ENCODE measurements at regions not wholly inside any gene's neighbourhood (a gene's known extent, or its start where the extent isn't known, plus 50 kb on each side); places are given as distances from the start of the nearest gene placed in this dataset.

DNA sequence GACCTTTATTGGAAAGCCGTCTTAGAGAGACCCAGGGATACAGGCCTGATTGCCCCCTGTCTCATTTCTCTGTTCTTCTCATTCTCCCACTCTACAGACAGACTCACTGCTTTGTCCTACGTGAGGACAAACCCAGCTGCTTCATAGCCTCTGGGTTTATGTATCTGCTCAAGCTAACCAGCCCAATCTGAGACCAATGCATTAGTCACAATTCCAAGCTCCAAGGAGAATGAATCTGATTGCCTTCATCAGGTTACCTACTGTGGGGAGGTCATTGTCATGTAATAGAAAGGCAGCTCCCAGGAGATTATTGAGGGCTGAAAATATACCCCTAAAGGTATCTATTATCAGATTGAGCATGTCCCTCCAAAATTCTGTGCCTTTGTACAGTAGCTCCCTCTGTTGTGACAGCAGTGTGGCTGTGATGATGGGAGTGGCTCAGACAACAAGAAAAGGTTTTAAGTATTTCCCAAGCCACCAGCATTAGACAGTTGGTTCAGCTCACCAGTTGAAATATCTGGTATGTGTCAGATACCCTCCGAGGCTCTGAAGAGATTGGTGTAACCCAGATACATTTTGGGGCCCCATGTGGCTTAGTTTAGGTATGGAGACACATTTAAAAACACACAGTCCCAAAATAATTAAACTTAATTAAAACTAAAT is 123.1 kb upstream of the EEPD1 start:
- ATAC-seq (replicated peaks) (no peak), DNase-seq (no peak)
- Mint-ChIP-seq H3K27me3 (peaks cover 59 to 67% of the 10 kb centered on the region in 2 donors), H3K36me3 (ENCODE audit: insufficient read depth) (no peaks in the 10 kb centered on the region), H3K4me1 (ENCODE audit: low read depth in 2 of 2) (no peaks in the 10 kb centered on the region), H3K9me3 (no peaks in the 10 kb centered on the region), H3K27ac (no peak overlapping the region), H3K4me3 (no peak overlapping the region)

DNA sequence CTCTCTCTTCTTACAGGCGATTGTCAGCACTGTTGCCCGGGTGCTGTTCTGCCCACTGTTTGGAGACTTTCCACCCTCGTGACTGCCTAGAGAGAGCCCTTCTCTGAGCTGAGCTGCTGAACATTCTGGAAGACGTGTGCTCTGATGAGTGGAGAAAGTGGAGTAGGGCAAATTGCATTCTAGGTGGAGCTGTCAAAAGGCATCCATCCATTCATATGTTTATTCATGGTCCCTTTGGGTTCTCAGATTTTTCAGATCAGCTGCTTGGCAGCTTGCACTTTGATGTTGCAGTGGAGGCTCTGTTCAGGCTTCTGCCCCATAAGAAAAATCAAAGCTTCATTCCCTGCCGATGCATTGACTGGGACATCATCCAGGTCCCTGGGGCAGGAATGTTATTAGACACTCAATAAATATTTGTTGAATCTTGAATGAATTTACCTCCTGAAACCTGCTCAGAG is 120.7 kb upstream of the EEPD1 start:
- Mint-ChIP-seq H3K4me1 (ENCODE audit: low read depth in 2 of 2) (no peaks in the 10 kb centered on the region), H3K4me3 (no peak overlapping the region), H3K36me3 (ENCODE audit: insufficient read depth) (no peaks in the 10 kb centered on the region), H3K9me3 (no peaks in the 10 kb centered on the region), H3K27me3 (peaks cover 68 to 70% of the 10 kb centered on the region in 2 donors), H3K27ac (no peak overlapping the region)
- DNase-seq (no peak), ATAC-seq (replicated peaks) (no peak)

DNA sequence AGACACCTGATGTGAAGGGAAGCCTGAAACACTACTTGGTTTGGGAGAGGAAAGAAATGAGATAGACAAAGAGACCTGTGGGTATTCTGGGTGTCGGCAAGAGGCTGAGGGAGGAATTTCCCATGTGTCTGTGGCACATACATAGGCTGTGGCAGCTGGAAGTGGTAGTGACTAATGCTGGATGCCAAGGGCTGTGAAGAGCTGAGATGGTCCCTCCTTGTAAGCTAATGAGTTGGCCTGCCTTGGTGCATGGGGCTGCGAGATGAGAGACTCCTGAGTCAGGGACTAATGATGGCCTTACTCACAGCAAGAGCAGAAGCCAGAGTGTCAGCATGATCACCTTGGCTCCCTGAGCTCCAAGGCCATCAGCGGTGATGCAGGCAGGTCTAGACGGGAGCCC is 119.0 kb upstream of the EEPD1 start:
- no peaks in the 10 kb centered on the region for H3K9me3 Mint-ChIP-seq
- H3K4me1 Mint-ChIP-seq (ENCODE audit: low read depth in 2 of 2), result no peaks in the 10 kb centered on the region
- no peak overlapping the region for H3K4me3 Mint-ChIP-seq
- ATAC-seq (replicated peaks), result no peak
- H3K27ac Mint-ChIP-seq, result no peak overlapping the region
- H3K36me3 Mint-ChIP-seq (ENCODE audit: insufficient read depth), result no peaks in the 10 kb centered on the region
- DNase-seq, result no peak
- H3K27me3 Mint-ChIP-seq, result peaks cover 54 to 57% of the 10 kb centered on the region in 2 donors

DNA sequence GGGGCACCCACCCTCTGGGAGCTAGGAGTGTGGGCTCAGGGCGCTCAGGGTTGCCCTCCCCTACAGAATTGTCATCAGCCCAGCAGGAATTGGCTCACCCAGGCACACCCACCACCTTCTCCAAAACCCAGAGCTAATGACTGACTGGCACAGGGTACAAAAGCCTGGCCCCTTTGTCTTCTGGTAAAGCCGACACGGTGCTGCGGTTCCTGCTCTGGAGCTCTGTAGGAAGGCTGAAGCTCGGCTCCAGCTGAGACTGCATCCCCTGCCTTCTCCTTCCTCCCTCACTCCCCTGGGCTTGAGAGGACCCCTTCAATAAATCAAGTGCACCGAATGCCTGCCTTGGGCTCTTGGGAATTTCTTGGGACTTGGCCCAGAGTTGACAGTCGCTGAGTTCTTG is 117.9 kb upstream of the EEPD1 start:
- Mint-ChIP-seq H3K27ac (no peak overlapping the region), H3K9me3 (no peaks in the 10 kb centered on the region), H3K36me3 (ENCODE audit: insufficient read depth) (no peaks in the 10 kb centered on the region), H3K27me3 (peaks cover 60 to 63% of the 10 kb centered on the region in 2 donors), H3K4me1 (ENCODE audit: low read depth in 2 of 2) (no peaks in the 10 kb centered on the region), H3K4me3 (no peak overlapping the region)
- ATAC-seq (replicated peaks) (no peak), DNase-seq (no peak)

DNA sequence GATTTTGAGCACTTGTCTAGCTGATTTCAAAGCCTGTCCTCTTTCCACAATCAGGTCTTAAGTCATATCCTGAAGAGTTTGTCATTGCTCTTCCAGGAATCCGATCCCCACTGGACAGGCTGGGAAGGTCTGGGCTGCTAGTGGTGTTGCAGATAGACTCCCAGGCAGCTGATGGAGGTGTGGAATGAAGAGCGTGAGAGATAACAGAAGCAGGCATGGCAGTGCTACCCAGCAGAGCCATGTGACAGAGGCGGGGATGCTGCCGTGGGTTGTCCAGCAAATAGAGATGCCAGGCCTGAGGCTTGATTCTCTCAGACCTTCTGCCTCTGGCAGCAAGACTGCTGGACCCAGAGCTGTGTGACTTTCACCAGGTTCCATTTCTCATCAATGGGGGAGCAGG is 116.5 kb upstream of the EEPD1 start:
- ATAC-seq (replicated peaks) (no peak), DNase-seq (no peak)
- no peak overlapping the region for H3K4me3 Mint-ChIP-seq
- peaks cover 50 to 63% of the 10 kb centered on the region in 2 donors for H3K27me3 Mint-ChIP-seq
- H3K4me1 Mint-ChIP-seq (ENCODE audit: low read depth in 2 of 2), result no peaks in the 10 kb centered on the region
- no peak overlapping the region for H3K27ac Mint-ChIP-seq
- no peaks in the 10 kb centered on the region for H3K9me3 Mint-ChIP-seq
- no peaks in the 10 kb centered on the region for H3K36me3 Mint-ChIP-seq (ENCODE audit: insufficient read depth)

DNA sequence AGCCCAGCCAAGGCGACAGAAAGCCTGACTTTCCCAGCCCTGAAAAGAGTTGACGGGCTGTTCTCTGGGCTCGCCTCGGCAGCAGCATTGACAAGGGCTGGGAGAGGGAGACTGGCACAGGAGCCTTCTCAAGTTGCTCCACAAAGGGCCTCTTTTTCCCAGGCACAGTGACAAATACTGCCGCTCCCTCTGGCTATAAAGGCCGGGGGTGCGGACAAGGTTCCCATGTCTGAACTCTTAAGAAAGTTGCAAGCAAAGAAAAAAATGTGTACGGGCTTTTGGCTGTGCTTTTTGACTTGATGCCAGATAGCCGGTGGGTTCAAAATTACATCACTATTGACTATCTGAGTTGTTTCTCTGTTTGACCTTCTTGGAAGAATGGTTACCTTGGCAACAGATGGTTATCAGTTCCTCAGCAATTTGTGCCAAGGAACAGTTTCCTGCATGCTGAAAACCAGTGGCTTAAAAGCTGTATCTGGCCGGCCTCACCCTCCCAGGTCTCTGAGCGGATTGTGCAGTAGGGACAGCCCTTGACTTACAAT is 115.9 kb upstream of the EEPD1 start:
- H3K36me3 Mint-ChIP-seq (ENCODE audit: insufficient read depth), result no peaks in the 10 kb centered on the region
- H3K4me3 Mint-ChIP-seq, result no peak overlapping the region
- peaks cover 50 to 60% of the 10 kb centered on the region in 2 donors for H3K27me3 Mint-ChIP-seq
- no peak for ATAC-seq (replicated peaks)
- H3K4me1 Mint-ChIP-seq (ENCODE audit: low read depth in 2 of 2), result no peaks in the 10 kb centered on the region
- H3K9me3 Mint-ChIP-seq, result no peaks in the 10 kb centered on the region
- H3K27ac Mint-ChIP-seq, result no peak overlapping the region
- DNase-seq, result no peak

DNA sequence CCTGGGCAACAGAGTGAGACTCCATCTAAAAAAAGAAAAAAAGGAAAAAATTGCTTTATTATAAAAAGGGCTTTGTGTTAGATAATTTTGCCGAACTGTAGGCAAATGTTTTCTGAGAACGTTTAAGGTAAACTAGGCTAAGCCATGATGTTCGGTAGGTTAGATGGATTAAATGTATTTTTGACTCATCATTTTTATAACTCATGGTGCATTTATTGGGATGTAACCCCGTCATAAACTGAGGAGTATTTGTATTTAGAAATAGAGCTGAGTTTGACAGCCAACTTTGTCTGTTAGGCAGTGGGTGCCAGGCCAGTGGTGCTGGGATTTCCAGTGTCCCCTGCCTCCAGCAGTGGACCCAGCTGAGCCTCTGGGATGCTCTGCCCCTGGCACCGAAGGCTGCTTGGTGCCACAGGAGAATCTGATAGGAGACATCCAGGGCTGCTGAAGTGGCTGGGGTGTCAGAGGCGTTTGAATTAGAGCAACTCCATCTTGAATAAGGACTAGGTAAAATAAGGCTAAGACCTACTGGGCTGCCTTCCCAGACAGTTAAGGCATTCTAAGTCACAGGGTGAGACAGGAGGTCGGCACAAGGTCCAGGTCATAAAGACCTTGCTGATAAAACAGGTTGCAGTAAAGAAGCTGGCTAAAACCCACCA is 114.9 kb upstream of the EEPD1 start:
- ATAC-seq (replicated peaks) (no peak), DNase-seq (no peak)
- no peak overlapping the region for H3K4me3 Mint-ChIP-seq
- H3K9me3 Mint-ChIP-seq, result no peaks in the 10 kb centered on the region
- H3K36me3 Mint-ChIP-seq (ENCODE audit: insufficient read depth), result no peaks in the 10 kb centered on the region
- H3K4me1 Mint-ChIP-seq (ENCODE audit: low read depth in 2 of 2), result no peaks in the 10 kb centered on the region
- no peak overlapping the region for H3K27ac Mint-ChIP-seq
- peaks cover 45 to 50% of the 10 kb centered on the region in 2 donors for H3K27me3 Mint-ChIP-seq

DNA sequence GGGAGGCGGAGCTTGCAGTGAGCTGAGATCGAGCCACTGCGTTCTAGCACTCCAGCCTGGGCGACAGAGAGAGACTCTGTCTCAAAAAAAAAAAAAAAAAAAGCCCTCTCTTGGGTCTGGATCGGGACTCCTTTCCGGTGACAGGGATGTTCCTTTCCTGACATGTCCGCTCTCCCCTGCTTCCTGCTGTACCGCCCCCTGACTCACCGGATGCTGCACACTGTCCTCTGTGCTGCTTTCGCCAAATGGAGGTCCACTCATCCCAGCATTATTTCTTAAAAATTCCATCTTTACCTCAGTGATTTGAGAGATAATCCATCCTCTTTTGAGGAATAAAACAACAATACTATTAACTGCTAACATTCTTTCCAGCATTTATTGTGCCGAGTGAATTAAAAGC is 113.8 kb upstream of the EEPD1 start:
- no peak overlapping the region for H3K27ac Mint-ChIP-seq
- H3K36me3 Mint-ChIP-seq (ENCODE audit: insufficient read depth), result no peaks in the 10 kb centered on the region
- ATAC-seq (replicated peaks) (no peak), DNase-seq (no peak)
- H3K9me3 Mint-ChIP-seq, result no peaks in the 10 kb centered on the region
- peaks cover 34 to 40% of the 10 kb centered on the region in 2 donors for H3K27me3 Mint-ChIP-seq
- H3K4me3 Mint-ChIP-seq, result no peak overlapping the region
- no peaks in the 10 kb centered on the region for H3K4me1 Mint-ChIP-seq (ENCODE audit: low read depth in 2 of 2)

DNA sequence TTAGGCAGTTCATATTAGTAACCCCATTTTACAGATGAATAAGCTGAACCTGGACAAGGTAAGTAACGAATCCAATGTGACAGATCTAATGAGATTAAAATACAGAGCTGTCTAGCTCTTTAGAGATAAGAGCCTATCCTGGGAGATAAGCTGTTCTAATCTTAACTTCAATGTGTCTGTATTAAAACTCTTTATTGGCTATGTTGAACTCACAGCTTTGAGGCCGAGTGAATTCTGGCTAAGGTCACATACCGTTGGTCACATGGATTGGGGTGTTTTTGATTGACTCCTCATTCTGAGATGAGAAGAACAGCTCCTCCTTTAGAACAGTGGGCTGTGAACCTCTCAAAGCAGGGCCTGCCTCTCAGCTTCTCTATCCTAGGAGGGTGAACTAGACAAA is 113.4 kb upstream of the EEPD1 start:
- Mint-ChIP-seq H3K27ac (no peak overlapping the region), H3K36me3 (ENCODE audit: insufficient read depth) (no peaks in the 10 kb centered on the region)

DNA sequence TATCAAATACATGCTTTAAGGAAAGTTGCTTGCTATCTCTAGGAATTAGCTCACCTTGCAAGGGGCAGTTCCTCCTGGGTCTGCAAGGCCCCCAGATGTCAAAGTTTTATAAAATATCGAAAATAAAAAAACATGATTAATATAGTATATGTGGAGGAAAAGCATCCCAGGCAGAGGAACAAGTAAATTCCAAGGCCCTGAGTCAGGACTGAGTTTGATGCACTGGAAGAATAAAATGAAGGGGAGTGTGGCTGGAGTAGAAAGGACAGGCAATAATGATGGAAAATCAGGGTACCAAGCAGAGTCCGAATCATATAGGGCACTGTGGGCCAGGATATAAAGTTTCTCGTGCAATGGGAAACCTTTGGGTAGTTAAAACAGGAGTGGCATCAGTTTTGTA is 112.4 kb upstream of the EEPD1 start:
- H3K27me3 Mint-ChIP-seq, result peaks cover 25 to 30% of the 10 kb centered on the region in 2 donors
- DNase-seq (no peak), ATAC-seq (replicated peaks) (no peak)
- no peaks in the 10 kb centered on the region for H3K4me1 Mint-ChIP-seq (ENCODE audit: low read depth in 2 of 2)
- H3K27ac Mint-ChIP-seq, result no peak overlapping the region
- H3K36me3 Mint-ChIP-seq (ENCODE audit: insufficient read depth), result no peaks in the 10 kb centered on the region
- H3K4me3 Mint-ChIP-seq, result no peak overlapping the region
- no peaks in the 10 kb centered on the region for H3K9me3 Mint-ChIP-seq

More for the DNA sequence above, 113.4 kb upstream of the EEPD1 start:
- DNase-seq, result no peak
- H3K27me3 Mint-ChIP-seq, result peaks cover 31 to 38% of the 10 kb centered on the region in 2 donors
- H3K4me1 Mint-ChIP-seq (ENCODE audit: low read depth in 2 of 2), result no peaks in the 10 kb centered on the region
- H3K4me3 Mint-ChIP-seq, result no peak overlapping the region
- no peak for ATAC-seq (replicated peaks)
- H3K9me3 Mint-ChIP-seq, result no peaks in the 10 kb centered on the region

DNA sequence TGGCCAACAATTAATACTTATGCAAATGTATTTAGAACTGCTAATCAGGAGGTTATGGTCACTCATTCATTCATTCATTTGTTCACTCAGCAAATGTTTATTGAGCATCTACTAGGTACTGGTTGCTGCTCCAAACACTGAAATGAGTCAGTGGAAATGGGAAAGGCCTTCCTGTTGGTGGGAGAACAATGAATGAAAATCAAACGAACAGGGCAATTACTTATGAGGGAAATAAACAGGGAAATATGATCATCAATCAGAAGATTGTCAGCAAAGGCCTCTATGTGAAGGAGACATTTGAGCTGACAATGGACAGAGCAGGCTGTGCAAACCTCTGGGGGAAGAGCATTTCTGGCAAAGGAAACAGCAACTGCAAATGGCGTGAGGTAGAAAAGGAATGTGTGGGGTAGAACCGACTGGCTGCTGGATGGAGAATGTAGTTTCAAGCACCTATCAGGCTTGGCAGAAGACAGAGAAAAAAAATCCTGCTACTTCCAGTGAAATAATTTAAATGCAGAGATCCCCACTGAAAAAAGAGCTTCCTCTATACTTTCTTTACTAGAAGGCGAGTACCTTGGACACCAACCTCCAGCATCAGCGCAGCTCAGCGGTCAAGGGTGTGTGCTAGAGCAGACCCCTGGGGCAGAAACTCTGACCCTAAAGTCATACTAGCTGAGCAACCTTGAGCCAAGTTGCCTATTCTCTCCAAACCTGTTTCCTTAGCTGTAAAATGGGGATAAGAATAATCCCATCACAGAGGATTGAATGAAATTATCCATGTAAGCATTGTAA is 108.8 kb upstream of the EEPD1 start:
- no peak for DNase-seq
- H3K4me1 Mint-ChIP-seq (ENCODE audit: low read depth in 2 of 2), result no peaks in the 10 kb centered on the region
- H3K36me3 Mint-ChIP-seq (ENCODE audit: insufficient read depth), result no peaks in the 10 kb centered on the region
- no peaks in the 10 kb centered on the region for H3K9me3 Mint-ChIP-seq
- ATAC-seq (replicated peaks), result no peak
- H3K27me3 Mint-ChIP-seq, result peaks cover 11 to 23% of the 10 kb centered on the region in 2 donors
- H3K4me3 Mint-ChIP-seq, result no peak overlapping the region
- H3K27ac Mint-ChIP-seq, result no peak overlapping the region

DNA sequence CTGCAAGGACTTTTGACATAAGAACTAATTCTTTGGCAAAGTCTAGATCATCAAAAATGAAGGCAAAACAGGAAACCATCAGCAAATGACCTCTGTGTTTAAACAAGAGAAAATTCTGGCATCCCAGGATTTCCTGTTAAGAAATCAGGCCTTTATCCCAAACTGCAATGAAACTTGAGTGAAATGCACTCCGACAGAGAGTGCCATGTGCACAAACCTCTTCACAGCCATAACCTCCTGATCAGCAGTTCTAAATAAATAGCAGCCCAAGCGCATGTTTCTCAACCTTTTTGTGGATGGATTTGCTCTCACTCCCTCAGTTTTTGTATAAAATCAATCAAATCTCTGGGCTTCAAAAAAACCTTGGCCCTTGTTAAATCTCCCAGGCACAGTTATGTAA is 107.7 kb upstream of the EEPD1 start:
- no peaks in the 10 kb centered on the region for H3K4me1 Mint-ChIP-seq (ENCODE audit: low read depth in 2 of 2)
- ATAC-seq (replicated peaks) (no peak), DNase-seq (no peak)
- no peaks in the 10 kb centered on the region for H3K36me3 Mint-ChIP-seq (ENCODE audit: insufficient read depth)
- peaks cover 7 to 13% of the 10 kb centered on the region in 2 donors for H3K27me3 Mint-ChIP-seq
- no peak overlapping the region for H3K4me3 Mint-ChIP-seq
- no peaks in the 10 kb centered on the region for H3K9me3 Mint-ChIP-seq
- no peak overlapping the region for H3K27ac Mint-ChIP-seq

DNA sequence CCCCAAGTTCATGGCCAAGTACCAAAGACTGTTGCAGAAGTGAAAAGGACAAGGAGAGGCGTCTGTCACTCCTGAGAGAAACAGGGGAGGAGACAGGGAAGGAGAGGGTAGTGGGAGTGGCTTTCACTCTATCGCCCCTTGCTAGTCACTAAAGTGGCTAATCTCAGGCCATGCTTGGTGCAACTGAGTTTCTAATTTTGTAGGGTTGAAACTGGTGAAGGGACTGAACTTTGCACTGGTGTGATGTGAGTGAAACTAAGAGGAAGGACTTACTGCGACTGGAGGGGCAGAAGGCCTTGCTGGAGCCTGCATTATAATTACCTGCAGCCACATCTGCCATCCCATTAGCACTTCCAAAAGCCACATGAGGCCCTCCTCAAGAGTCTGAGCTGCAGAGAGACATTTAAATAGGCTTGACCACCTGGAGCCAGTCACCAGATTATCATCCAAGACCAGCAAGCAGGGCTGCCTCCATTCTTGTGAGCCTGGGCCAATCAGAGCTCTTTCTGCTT is 107.2 kb upstream of the EEPD1 start:
- Mint-ChIP-seq H3K27me3 (peaks cover 7 to 9% of the 10 kb centered on the region in 2 donors), H3K4me3 (no peak overlapping the region), H3K4me1 (ENCODE audit: low read depth in 2 of 2) (no peaks in the 10 kb centered on the region), H3K27ac (no peak overlapping the region), H3K36me3 (ENCODE audit: insufficient read depth) (no peaks in the 10 kb centered on the region), H3K9me3 (no peaks in the 10 kb centered on the region)
- ATAC-seq (replicated peaks) (no peak), DNase-seq (no peak)

Measured in effector memory CD8-positive, alpha-beta T cell (primary cell).